K562 (cell line): ENCODE measurements at regions not wholly inside any gene's neighbourhood (a gene's known extent, or its start where the extent isn't known, plus 50 kb on each side); places are given as distances from the start of the nearest gene placed in this dataset.

Experiments used
- ATAC-seq: fragments of 200-7000 bp; cut with Tn5 transposase; 3 replicates; pipeline ENCODE4 v1.9.1; 2020; ENCODE audit warnings: moderate library complexity
- BruUV-seq: library from RNA; stranded (reverse); fragments of 400-500 nt; replicated peaks from 2 replicates; lab custom pipeline; 2021; lab: Mats Ljungman, UMichigan
- CTCF ChIA-PET: fragments of 300-600 bp; formaldehyde crosslinking; extraction: SDS; loops from one replicate; lab custom pipeline; 2021; ENCODE audit warnings: low intra/inter-chr PET ratio; lab: Yijun Ruan, JAX
- POLR2A ChIA-PET: fragments of 300-600, 350-650 bp; sonication (Branson Sonifier 250); formaldehyde crosslinking; extraction: SDS; loops from one replicate; lab custom pipeline; 2021; ENCODE audit warnings: antibody characterized with exemption, inconsistent platforms; lab: Yijun Ruan, JAX
- DNase-seq, 4 experiments: peaks; one replicate each; pipeline versions ENCODE4 v3.0.0 to v3.0.0-alpha.2; 2011 to 2018; ENCODE audit warnings: low spot score in 3 of 4, mixed read lengths in 3 of 4; ENCODE audit errors: extremely low read depth in 1 of 4
- FAIRE-seq: peaks from 2 replicates; lab custom pipeline; 2011; peaks lifted over from hg19 to GRCh38; lab: Jason Lieb, UNC
- H2AFZ ChIP-seq: 2 replicates; pipeline ENCODE4 v1.6.0; 2011; ENCODE audit warnings: low read depth, low read length, control low read depth, inconsistent platforms
- H3K27ac ChIP-seq: fragments of 200-600 bp; 3 replicates; pipeline ENCODE4 v1.8.0; 2011; ENCODE audit warnings: low read depth, mild to moderate bottlenecking, control low read depth, inconsistent platforms, low read length, moderate library complexity, mixed read lengths; ENCODE audit errors: extremely low read depth
- H3K27me3 ChIP-seq, 2 experiments: fragments of 300-600 bp in 1 of 2; 2 replicates in 1 of 2; 3 replicates in 1 of 2; pipeline versions ENCODE4 v1.6.0 to v1.8.0; 2011; ENCODE audit warnings: inconsistent platforms in 2 of 2, low read length in 2 of 2, mild to moderate bottlenecking in 1 of 2, mixed read lengths in 1 of 2, moderate library complexity in 1 of 2; ENCODE audit not compliant: control insufficient read depth in 2 of 2, insufficient read depth in 2 of 2
- H3K36me3 ChIP-seq: fragments of 300-600 bp; 3 replicates; pipeline ENCODE4 v1.8.0; 2011; ENCODE audit warnings: mild to moderate bottlenecking, low read length, inconsistent platforms; ENCODE audit not compliant: control insufficient read depth, insufficient read depth
- H3K4me1 ChIP-seq, 2 experiments: fragments of 200-600 bp in 1 of 2; replicated peaks in 1 of 2; 2 replicates in 1 of 2; 3 replicates in 1 of 2; pipeline versions ENCODE4 v1.5.1 to v1.8.0; 2011; ENCODE audit warnings: inconsistent platforms in 2 of 2, low read length in 2 of 2, mild to moderate bottlenecking in 1 of 2, mixed read lengths in 1 of 2, moderate library complexity in 1 of 2; ENCODE audit not compliant: control insufficient read depth in 2 of 2, insufficient read depth in 2 of 2
- H3K4me2 ChIP-seq: 2 replicates; pipeline ENCODE4 v1.6.1; 2011; ENCODE audit warnings: low read length, control low read depth, inconsistent platforms, mixed read lengths; ENCODE audit not compliant: insufficient read depth
- H3K4me3 ChIP-seq: fragments of 200-600 bp; sonication (generic), shearing (Covaris generic); 2 replicates; pipeline ENCODE4 v1.5.1; 2016; ENCODE audit warnings: control low read depth, inconsistent platforms
- H3K79me2 ChIP-seq: fragments of 200-600 bp; 3 replicates; pipeline ENCODE4 v1.8.0; 2011; ENCODE audit warnings: low read length, inconsistent platforms; ENCODE audit not compliant: control insufficient read depth, insufficient read depth
- H3K9ac ChIP-seq, 2 experiments: 2 replicates each; pipeline versions ENCODE4 v1.6.0 to v1.6.1; 2011; ENCODE audit warnings: low read depth in 2 of 2, low read length in 2 of 2, control low read depth in 1 of 2, inconsistent platforms in 1 of 2, mild to moderate bottlenecking in 1 of 2, mixed read lengths in 1 of 2; ENCODE audit not compliant: insufficient read depth in 1 of 2
- H3K9me1 ChIP-seq: one replicate; pipeline ENCODE4 v1.6.0; 2011; ENCODE audit warnings: inconsistent platforms, mild to moderate bottlenecking, low read length, moderate library complexity; ENCODE audit not compliant: control insufficient read depth, insufficient read depth
- H3K9me3 ChIP-seq: replicated peaks from 2 replicates; pipeline ENCODE4 v1.5.1; 2011; ENCODE audit warnings: low read depth, low read length, inconsistent platforms; ENCODE audit not compliant: control insufficient read depth, insufficient read depth
- H4K20me1 ChIP-seq: replicated peaks from 2 replicates; pipeline ENCODE4 v1.6.1; 2011; ENCODE audit warnings: low read length, inconsistent platforms, mixed read lengths; ENCODE audit not compliant: control insufficient read depth, insufficient read depth
- GTF2A2 ChIP-seq: IDR thresholded peaks from 2 replicates; pipeline ENCODE4 v1.6.1; 2016; ENCODE audit warnings: mild to moderate bottlenecking, missing genetic modification characterization, missing compliant biosample characterization
- RAD21 ChIP-seq, 2 experiments: fragments of 250-450 bp in 1 of 2; fragments of 450-650 bp in 1 of 2; sonication (Bioruptor Pico) in 1 of 2; formaldehyde crosslinking in 1 of 2; IDR thresholded peaks in 1 of 2; conservative IDR thresholded peaks in 1 of 2; 2 replicates each; pipeline versions ENCODE4 v1.4.0 to v1.8.0; 2020 to 2022; ENCODE audit warnings: mild to moderate bottlenecking in 2 of 2, moderate library complexity in 1 of 2
- RBM22 ChIP-seq: fragments of 200-400 bp; formaldehyde crosslinking; IDR thresholded peaks from 2 replicates; pipeline ENCODE4 v1.6.1; 2018; ENCODE audit warnings: low read length, low read depth; ENCODE audit not compliant: poor library complexity, severe bottlenecking
- SIN3A ChIP-seq, 2 experiments: fragments of 150-350 bp in 1 of 2; IDR thresholded peaks; 2 replicates each; pipeline ENCODE4 v1.6.1; 2011 to 2016; ENCODE audit warnings: borderline replicate concordance in 2 of 2, low read depth in 2 of 2, low read length in 2 of 2, mild to moderate bottlenecking in 2 of 2, moderate library complexity in 2 of 2; ENCODE audit not compliant: control insufficient read depth in 1 of 2
- TFAM ChIP-seq: fragments of 250-450 bp; sonication (Bioruptor Pico); conservative IDR thresholded peaks from 2 replicates; pipeline ENCODE4 v1.5.0; 2021; ENCODE audit warnings: mild to moderate bottlenecking, moderate library complexity
- ZNF24 ChIP-seq: fragments of 450-650 bp; IDR thresholded peaks from 2 replicates; pipeline ENCODE4 v1.6.1; 2016
- WGBS: fragments of 100-300 bp; shearing (Covaris generic); methylation state at CpG from one replicate; pipeline ENCODE4 v1.1.6; 2016; ENCODE audit warnings: low coverage, mixed read lengths; ENCODE audit not compliant: insufficient coverage; ENCODE audit errors: missing lambda C conversion rate; 5-methylcytosine and 5-hydroxymethylcytosine counted together
- in situ Hi-C: fragments of 300-500 bp; cut with MboI; formaldehyde crosslinking; loops from 4 replicates; pipeline ENCODE4 v1.15.0; 2018; ENCODE audit warnings: inconsistent platforms, mixed read lengths
- intact Hi-C: fragments of 100-400 bp; cut with micrococcal nuclease; formaldehyde crosslinking; loops from 2 replicates; pipeline ENCODE4 v1.14.2; 2022
- TF ChIP-seq, protein P1 (sequence below): fragments of 450-650 bp; IDR thresholded peaks from 2 replicates; pipeline ENCODE4 v1.6.1; 2017; ENCODE audit warnings: antibody characterized with exemption
- TF ChIP-seq, protein P2 (sequence below): fragments of 450-650 bp; formaldehyde crosslinking; IDR thresholded peaks from 2 replicates; pipeline ENCODE4 v1.4.0; 2022; ENCODE audit warnings: missing genetic modification characterization
- TF ChIP-seq, protein P3 (sequence below): fragments of 250-450 bp; sonication (Bioruptor Pico); IDR thresholded peaks from 2 replicates; pipeline ENCODE4 v1.5.0; 2021
- TF ChIP-seq, protein P4 (sequence below): fragments of 250-450 bp; sonication (Bioruptor Pico); IDR thresholded peaks from 2 replicates; pipeline ENCODE4 v1.5.0; 2020; ENCODE audit warnings: mild to moderate bottlenecking, borderline replicate concordance

DNA sequence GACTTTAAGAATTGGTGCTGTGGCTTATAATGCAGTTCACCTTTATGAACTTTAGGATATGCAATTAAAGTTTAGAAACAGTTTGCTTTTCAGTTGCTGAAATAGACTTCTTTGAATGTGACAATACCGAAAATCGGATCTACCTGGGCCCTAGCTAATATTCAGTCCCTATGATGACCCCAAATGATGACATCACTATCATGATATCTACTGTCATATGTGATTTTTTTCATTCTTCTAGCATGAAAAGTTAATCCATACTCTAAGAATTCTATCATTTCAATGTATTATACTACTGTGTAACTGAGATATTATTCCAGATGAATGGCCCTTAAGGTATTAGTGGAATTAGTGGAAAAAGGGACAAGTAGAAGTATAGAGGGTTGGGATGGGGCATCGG is 487.2 kb upstream of the TUSC1 start:
- H3K9ac ChIP-seq: no peak overlapping the region
- ATAC-seq: no peak
- ChIA-PET CTCF (no interaction called here), POLR2A (no interaction called here)
- in situ Hi-C loops (no loop called here), intact Hi-C loops (no loop called here)
- H3K4me3 ChIP-seq: no peak overlapping the region
- no peaks in the 10 kb centered on the region for H3K79me2 ChIP-seq
- H3K4me1 ChIP-seq: no peaks in the 10 kb centered on the region
- no peaks in the 10 kb centered on the region for H3K36me3 ChIP-seq
- H3K9me3 ChIP-seq: no peaks in the 10 kb centered on the region
- no peaks in the 10 kb centered on the region for H3K9me1 ChIP-seq
- no CpG with 5 or more reads among the region's 3 CpGs for WGBS
- H3K27me3 ChIP-seq: no peaks in the 10 kb centered on the region
- FAIRE-seq: no peak
- TF ChIP-seq RBM22: no peak
- no peak for TF ChIP-seq SIN3A (IDR thresholded peaks at IDR 0.05; ENCODE audit: borderline replicate concordance in 2 of 2, control insufficient read depth in 1 of 2, low read depth in 2 of 2, low read length in 2 of 2)
- no peak for TF ChIP-seq RAD21 (CRISPR knock-in tag; conservative IDR thresholded peaks at IDR 0.05 in 1 of 2, IDR thresholded peaks at IDR 0.05 in 1 of 2)
- no peak for TF ChIP-seq TFAM (CRISPR knock-in tag)
- TF ChIP-seq, protein P1, sequence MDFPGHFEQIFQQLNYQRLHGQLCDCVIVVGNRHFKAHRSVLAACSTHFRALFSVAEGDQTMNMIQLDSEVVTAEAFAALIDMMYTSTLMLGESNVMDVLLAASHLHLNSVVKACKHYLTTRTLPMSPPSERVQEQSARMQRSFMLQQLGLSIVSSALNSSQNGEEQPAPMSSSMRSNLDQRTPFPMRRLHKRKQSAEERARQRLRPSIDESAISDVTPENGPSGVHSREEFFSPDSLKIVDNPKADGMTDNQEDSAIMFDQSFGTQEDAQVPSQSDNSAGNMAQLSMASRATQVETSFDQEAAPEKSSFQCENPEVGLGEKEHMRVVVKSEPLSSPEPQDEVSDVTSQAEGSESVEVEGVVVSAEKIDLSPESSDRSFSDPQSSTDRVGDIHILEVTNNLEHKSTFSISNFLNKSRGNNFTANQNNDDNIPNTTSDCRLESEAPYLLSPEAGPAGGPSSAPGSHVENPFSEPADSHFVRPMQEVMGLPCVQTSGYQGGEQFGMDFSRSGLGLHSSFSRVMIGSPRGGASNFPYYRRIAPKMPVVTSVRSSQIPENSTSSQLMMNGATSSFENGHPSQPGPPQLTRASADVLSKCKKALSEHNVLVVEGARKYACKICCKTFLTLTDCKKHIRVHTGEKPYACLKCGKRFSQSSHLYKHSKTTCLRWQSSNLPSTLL: no peak
- TF ChIP-seq, protein P2, sequence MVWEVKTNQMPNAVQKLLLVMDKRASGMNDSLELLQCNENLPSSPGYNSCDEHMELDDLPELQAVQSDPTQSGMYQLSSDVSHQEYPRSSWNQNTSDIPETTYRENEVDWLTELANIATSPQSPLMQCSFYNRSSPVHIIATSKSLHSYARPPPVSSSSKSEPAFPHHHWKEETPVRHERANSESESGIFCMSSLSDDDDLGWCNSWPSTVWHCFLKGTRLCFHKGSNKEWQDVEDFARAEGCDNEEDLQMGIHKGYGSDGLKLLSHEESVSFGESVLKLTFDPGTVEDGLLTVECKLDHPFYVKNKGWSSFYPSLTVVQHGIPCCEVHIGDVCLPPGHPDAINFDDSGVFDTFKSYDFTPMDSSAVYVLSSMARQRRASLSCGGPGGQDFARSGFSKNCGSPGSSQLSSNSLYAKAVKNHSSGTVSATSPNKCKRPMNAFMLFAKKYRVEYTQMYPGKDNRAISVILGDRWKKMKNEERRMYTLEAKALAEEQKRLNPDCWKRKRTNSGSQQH (CRISPR knock-in tag): no peak
- TF ChIP-seq ZNF24: no peak
- TF ChIP-seq, protein P3, sequence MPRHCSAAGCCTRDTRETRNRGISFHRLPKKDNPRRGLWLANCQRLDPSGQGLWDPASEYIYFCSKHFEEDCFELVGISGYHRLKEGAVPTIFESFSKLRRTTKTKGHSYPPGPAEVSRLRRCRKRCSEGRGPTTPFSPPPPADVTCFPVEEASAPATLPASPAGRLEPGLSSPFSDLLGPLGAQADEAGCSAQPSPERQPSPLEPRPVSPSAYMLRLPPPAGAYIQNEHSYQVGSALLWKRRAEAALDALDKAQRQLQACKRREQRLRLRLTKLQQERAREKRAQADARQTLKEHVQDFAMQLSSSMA (CRISPR knock-in tag): no peak
- TF ChIP-seq GTF2A2 (tag): no peak
- TF ChIP-seq, protein P4, sequence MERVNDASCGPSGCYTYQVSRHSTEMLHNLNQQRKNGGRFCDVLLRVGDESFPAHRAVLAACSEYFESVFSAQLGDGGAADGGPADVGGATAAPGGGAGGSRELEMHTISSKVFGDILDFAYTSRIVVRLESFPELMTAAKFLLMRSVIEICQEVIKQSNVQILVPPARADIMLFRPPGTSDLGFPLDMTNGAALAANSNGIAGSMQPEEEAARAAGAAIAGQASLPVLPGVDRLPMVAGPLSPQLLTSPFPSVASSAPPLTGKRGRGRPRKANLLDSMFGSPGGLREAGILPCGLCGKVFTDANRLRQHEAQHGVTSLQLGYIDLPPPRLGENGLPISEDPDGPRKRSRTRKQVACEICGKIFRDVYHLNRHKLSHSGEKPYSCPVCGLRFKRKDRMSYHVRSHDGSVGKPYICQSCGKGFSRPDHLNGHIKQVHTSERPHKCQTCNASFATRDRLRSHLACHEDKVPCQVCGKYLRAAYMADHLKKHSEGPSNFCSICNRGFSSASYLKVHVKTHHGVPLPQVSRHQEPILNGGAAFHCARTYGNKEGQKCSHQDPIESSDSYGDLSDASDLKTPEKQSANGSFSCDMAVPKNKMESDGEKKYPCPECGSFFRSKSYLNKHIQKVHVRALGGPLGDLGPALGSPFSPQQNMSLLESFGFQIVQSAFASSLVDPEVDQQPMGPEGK: no peak
- H3K4me2 ChIP-seq: no peak overlapping the region
- no peak overlapping the region for H3K27ac ChIP-seq
- no peaks in the 10 kb centered on the region for H4K20me1 ChIP-seq
- DNase-seq: no peak
- no peak overlapping the region for H2AFZ ChIP-seq
- no TSS peak for BruUV-seq
